Endothelial cell of umbilical vein (primary cell): ENCODE measurements at regions not wholly inside any gene's neighbourhood (a gene's known extent, or its start where the extent isn't known, plus 50 kb on each side); places are given as distances from the start of the nearest gene placed in this dataset.

Experiments
- BruUV-seq: library from RNA; stranded (reverse); fragments of 400-500 nt; replicated peaks from 2 replicates; lab custom pipeline; 2021; lab: Mats Ljungman, UMichigan
- CTCF ChIA-PET: fragments of 300-600, 350-600 bp; sonication (Branson Sonifier 250); formaldehyde crosslinking; loops from one replicate; lab custom pipeline; 2021; ENCODE audit warnings: antibody characterized with exemption, inconsistent platforms; lab: Charles Lee
- POLR2A ChIA-PET: fragments of 300-600, 350-600 bp; sonication (Branson Sonifier 250); formaldehyde crosslinking; loops from one replicate; lab custom pipeline; 2021; ENCODE audit warnings: antibody characterized with exemption, inconsistent platforms; lab: Charles Lee
- DNase-seq: peaks from one replicate; pipeline ENCODE4 v3.0.0-alpha.2; 2011; ENCODE audit warnings: low read depth, low spot score
- FAIRE-seq: peaks from 2 replicates; lab custom pipeline; 2011; peaks lifted over from hg19 to GRCh38; lab: Jason Lieb, UNC
- H2AFZ ChIP-seq: 2 replicates; pipeline ENCODE4 v1.6.0; 2012; ENCODE audit warnings: low read depth, low read length, control low read depth, inconsistent platforms
- H3K27ac ChIP-seq: 2 replicates; pipeline ENCODE4 v1.5.1; 2011; ENCODE audit warnings: low read depth, mild to moderate bottlenecking, control low read depth, low read length, moderate library complexity; ENCODE audit not compliant: insufficient read depth
- H3K27me3 ChIP-seq, 2 experiments: 2 replicates each; pipeline versions ENCODE4 v1.6.0 to v1.6.1; 2011; ENCODE audit warnings: low read length in 2 of 2, mixed read lengths in 1 of 2; ENCODE audit not compliant: control insufficient read depth in 2 of 2, insufficient read depth in 2 of 2
- H3K36me3 ChIP-seq, 2 experiments: 2 replicates in 1 of 2; 3 replicates in 1 of 2; pipeline ENCODE4 v1.5.1; 2011; ENCODE audit warnings: low read length in 2 of 2, mild to moderate bottlenecking in 1 of 2, moderate library complexity in 1 of 2; ENCODE audit not compliant: control insufficient read depth in 2 of 2, insufficient read depth in 2 of 2; ENCODE audit errors: extremely low read depth in 1 of 2
- H3K4me1 ChIP-seq: 3 replicates; pipeline ENCODE4 v1.5.1; 2011; ENCODE audit warnings: mild to moderate bottlenecking, low read length; ENCODE audit not compliant: control insufficient read depth, insufficient read depth; ENCODE audit errors: extremely low read depth
- H3K4me2 ChIP-seq: 2 replicates; pipeline ENCODE4 v1.6.1; 2011; ENCODE audit warnings: low read length, control low read depth, mixed read lengths; ENCODE audit not compliant: insufficient read depth
- H3K4me3 ChIP-seq, 3 experiments: fragments of 200-600 bp in 1 of 3; sonication (generic), shearing (Covaris generic) in 1 of 3; replicated peaks in 1 of 3; 2 replicates each; pipeline ENCODE4 v1.5.1; 2011 to 2016; ENCODE audit warnings: control low read depth in 3 of 3, low read length in 3 of 3, mild to moderate bottlenecking in 2 of 3, inconsistent platforms in 1 of 3, low read depth in 1 of 3, moderate library complexity in 1 of 3; ENCODE audit not compliant: insufficient read depth in 1 of 3
- H3K79me2 ChIP-seq: 2 replicates; pipeline ENCODE4 v1.6.0; 2012; ENCODE audit warnings: low read length, inconsistent platforms; ENCODE audit not compliant: control insufficient read depth, insufficient read depth
- H3K9ac ChIP-seq: replicated peaks from 2 replicates; pipeline ENCODE3; 2011; ENCODE audit warnings: low read length, control low read depth; ENCODE audit not compliant: insufficient read depth; ENCODE audit errors: extremely low read depth
- H3K9me1 ChIP-seq: replicated peaks from 3 replicates; pipeline ENCODE4 v1.6.0; 2011; ENCODE audit warnings: mild to moderate bottlenecking, low read length; ENCODE audit not compliant: control insufficient read depth, insufficient read depth; ENCODE audit errors: extremely low read depth
- H3K9me3 ChIP-seq: replicated peaks from 2 replicates; pipeline ENCODE4 v1.5.1; 2012; ENCODE audit warnings: low read length, inconsistent platforms; ENCODE audit not compliant: control insufficient read depth, insufficient read depth
- H4K20me1 ChIP-seq: replicated peaks from 2 replicates; pipeline ENCODE3; 2011; ENCODE audit warnings: mild to moderate bottlenecking, low read length; ENCODE audit not compliant: control insufficient read depth, insufficient read depth; ENCODE audit errors: extremely low read depth
- CTCF ChIP-seq, 2 donors: IDR thresholded peaks; 1 replicate in 1 of 2; 2 replicates in 1 of 2; pipeline ENCODE4 v1.5.1; 2011; ENCODE audit warnings: low read length in 2 of 2, mild to moderate bottlenecking in 2 of 2, moderate library complexity in 2 of 2, control low read depth in 1 of 2, inconsistent platforms in 1 of 2, low read depth in 1 of 2; ENCODE audit not compliant: insufficient read depth in 1 of 2; ENCODE audit errors: extremely low read depth in 1 of 2
- EZH2 ChIP-seq: IDR thresholded peaks from 2 replicates; pipeline ENCODE4 v1.6.1; 2012; ENCODE audit warnings: borderline replicate concordance, low read depth, mild to moderate bottlenecking, moderate library complexity, low read length, inconsistent platforms; ENCODE audit not compliant: severe bottlenecking
- FOS ChIP-seq: IDR thresholded peaks from 2 replicates; pipeline ENCODE4 v1.6.1; 2011; ENCODE audit warnings: mild to moderate bottlenecking, low read length, moderate library complexity, borderline replicate concordance; ENCODE audit not compliant: insufficient read depth
- GATA2 ChIP-seq: IDR thresholded peaks from 2 replicates; pipeline ENCODE4 v1.7.0; 2011; ENCODE audit warnings: low read depth, mild to moderate bottlenecking, moderate library complexity, mixed read lengths, low read length; ENCODE audit not compliant: insufficient read length, insufficient read depth
- JUN ChIP-seq: IDR thresholded peaks from 2 replicates; pipeline ENCODE4 v1.6.1; 2011; ENCODE audit warnings: borderline replicate concordance, low read depth; ENCODE audit not compliant: insufficient read length, insufficient read depth
- MAX ChIP-seq: IDR thresholded peaks from 2 replicates; pipeline ENCODE4 v1.6.1; 2011; ENCODE audit not compliant: insufficient read depth, insufficient read length
- MYC ChIP-seq: IDR thresholded peaks from one replicate; pipeline ENCODE4 v1.6.1; 2011; ENCODE audit warnings: mild to moderate bottlenecking, low read depth, low read length
- POLR2A ChIP-seq: IDR thresholded peaks from 2 replicates; pipeline ENCODE4 v1.6.1; 2012; ENCODE audit warnings: low read depth, mild to moderate bottlenecking, control low read depth, low read length
- POLR2AphosphoS5 ChIP-seq: IDR thresholded peaks from 2 replicates; pipeline ENCODE4 v1.6.1; 2012; ENCODE audit warnings: low read depth, mild to moderate bottlenecking, control low read depth, low read length, moderate library complexity; ENCODE audit not compliant: insufficient read depth
- dilution Hi-C: fragments of 300-500 bp; cut with MboI; formaldehyde crosslinking; loops from one replicate; pipeline ENCODE4 v1.15.0; 2019; ENCODE audit warnings: low sequenced_read_pairs; ENCODE audit not compliant: extremely low pct_ligation_motif_present
- intact Hi-C: fragments of 100-400 bp; cut with micrococcal nuclease; formaldehyde crosslinking; loops from one replicate; pipeline ENCODE4 v1.10.0; 2022

GRCh38 chr12:103207936-103208335, 250.5 kb downstream of the ASCL1 start:
- Histone ChIP-seq H3K79me2 (no peaks in the 10 kb centered on the region), H3K4me1 (no peaks in the 10 kb centered on the region), H3K4me3 (no peak overlapping the region), H3K27me3 (no peaks in the 10 kb centered on the region), H3K4me2 (no peak overlapping the region), H2AFZ (no peak overlapping the region), H4K20me1 (no peaks in the 10 kb centered on the region), H3K9ac (no peak overlapping the region), H3K27ac (no peak overlapping the region), H3K36me3 (no peaks in the 10 kb centered on the region), H3K9me3 (peaks cover 2% of the 10 kb centered on the region), H3K9me1 (no peaks in the 10 kb centered on the region)
- DNase-seq (no peak), FAIRE-seq (no peak)
- intact Hi-C loops (no loop called here), dilution Hi-C loops (no loop called here)
- ChIA-PET CTCF (no interaction called here), POLR2A (no interaction called here)
- BruUV-seq = no TSS peak
- TF ChIP-seq EZH2 (no peak), POLR2AphosphoS5 (no peak), GATA2 (no peak), JUN (no peak), CTCF (IDR thresholded peaks at IDR 0.05; ENCODE audit: extremely low read depth in 1 of 2, insufficient read depth in 1 of 2, low read depth in 1 of 2, low read length in 2 of 2) (no peak), MYC (no peak), FOS (no peak), POLR2A (no peak), MAX (no peak)
